GM23338 (cell line): ENCODE measurements at regions not wholly inside any gene's neighbourhood (a gene's known extent, or its start where the extent isn't known, plus 50 kb on each side); places are given as distances from the start of the nearest gene placed in this dataset.

Experiments used
- ATAC-seq: fragments of 200-7000 bp; cut with Tn5 transposase; 3 replicates; pipeline ENCODE4 v1.9.1; 2020
- DNase-seq: peaks from one replicate; pipeline ENCODE4 v3.0.0-alpha.2; 2015; ENCODE audit warnings: low spot score
- H2AFZ ChIP-seq: fragments of 200-600 bp; sonication (generic); 2 replicates; pipeline ENCODE4 v1.8.0; 2016; ENCODE audit warnings: antibody characterized with exemption, mild to moderate bottlenecking, moderate library complexity
- H3F3A ChIP-seq: fragments of 200-600 bp; sonication (generic); replicated peaks from 2 replicates; pipeline ENCODE4 v1.8.0; 2017; ENCODE audit warnings: antibody characterized with exemption, mixed run types, low read depth
- H3K27ac ChIP-seq: fragments of 200-600 bp; sonication (generic); 2 replicates; pipeline ENCODE4 v1.6.1; 2016; ENCODE audit warnings: low read depth
- H3K27me3 ChIP-seq: fragments of 200-600 bp; sonication (generic); 2 replicates; pipeline ENCODE4 v1.8.0; 2016; ENCODE audit warnings: mild to moderate bottlenecking, mixed run types, moderate library complexity; ENCODE audit not compliant: insufficient read depth
- H3K36me3 ChIP-seq: fragments of 200-600 bp; sonication (generic); 2 replicates; pipeline ENCODE4 v1.8.0; 2016; ENCODE audit warnings: mild to moderate bottlenecking; ENCODE audit not compliant: insufficient read depth
- H3K4me1 ChIP-seq: fragments of 200-600 bp; sonication (generic); 2 replicates; pipeline ENCODE4 v1.8.0; 2016; ENCODE audit warnings: mild to moderate bottlenecking, moderate library complexity; ENCODE audit not compliant: insufficient read depth
- H3K4me2 ChIP-seq: fragments of 200-600 bp; sonication (generic); 2 replicates; pipeline ENCODE4 v1.7.1; 2017; ENCODE audit warnings: mixed run types
- H3K4me3 ChIP-seq: fragments of 200-600 bp; sonication (generic); 2 replicates; pipeline ENCODE4 v1.6.1; 2016; ENCODE audit warnings: mixed run types
- H3K79me2 ChIP-seq: fragments of 200-600 bp; sonication (generic); replicated peaks from 2 replicates; pipeline ENCODE4 v1.8.0; 2017; ENCODE audit warnings: mild to moderate bottlenecking; ENCODE audit not compliant: insufficient read depth
- H3K9me2 ChIP-seq: fragments of 200-600 bp; sonication (generic); 2 replicates; pipeline ENCODE4 v1.8.0; 2017; ENCODE audit not compliant: insufficient read depth
- H4K20me1 ChIP-seq: fragments of 200-600 bp; sonication (generic); replicated peaks from 2 replicates; pipeline ENCODE4 v1.8.0; 2017; ENCODE audit warnings: mild to moderate bottlenecking; ENCODE audit not compliant: insufficient read depth
- H3K27ac Mint-ChIP-seq: 2 replicates; pipeline ENCODE4 v1.8.0; 2020; ENCODE audit warnings: inconsistent platforms, mild to moderate bottlenecking, moderate library complexity, mixed read lengths
- H3K27me3 Mint-ChIP-seq: 3 replicates; pipeline ENCODE4 v1.8.0; 2022; ENCODE audit warnings: low read depth, mild to moderate bottlenecking, moderate library complexity, mixed read lengths, inconsistent platforms; ENCODE audit not compliant: insufficient read depth, poor library complexity
- H3K36me3 Mint-ChIP-seq: 3 replicates; pipeline ENCODE4 v1.8.0; 2021; ENCODE audit warnings: low read depth, mild to moderate bottlenecking, inconsistent platforms, moderate library complexity, mixed read lengths
- H3K4me1 Mint-ChIP-seq: 3 replicates; pipeline ENCODE4 v1.8.0; 2020; ENCODE audit warnings: mild to moderate bottlenecking, inconsistent platforms, mixed read lengths
- H3K4me3 Mint-ChIP-seq: 3 replicates; pipeline ENCODE4 v1.8.0; 2021; ENCODE audit warnings: moderate library complexity, mild to moderate bottlenecking, inconsistent platforms, mixed read lengths
- H3K9me3 Mint-ChIP-seq: 3 replicates; pipeline ENCODE4 v1.8.0; 2020; ENCODE audit warnings: moderate library complexity, mild to moderate bottlenecking, inconsistent platforms, mixed read lengths
- CREB1 ChIP-seq: fragments of 250-450 bp; sonication (Bioruptor Pico); IDR thresholded peaks from 2 replicates; pipeline ENCODE4 v1.5.0; 2020; ENCODE audit warnings: low read depth, mild to moderate bottlenecking, moderate library complexity
- CTCF ChIP-seq, 2 experiments: fragments of 200-600 bp in 1 of 2; sonication (generic) in 1 of 2; conservative IDR thresholded peaks; 2 replicates each; pipeline versions ENCODE4 v1.5.1 to v1.6.1; 2016 to 2017; ENCODE audit warnings: antibody characterized with exemption in 2 of 2, low read depth in 2 of 2, mild to moderate bottlenecking in 2 of 2, moderate library complexity in 1 of 2
- ETS1 ChIP-seq: IDR thresholded peaks from 2 replicates; pipeline ENCODE4 v1.6.1; 2016; ENCODE audit warnings: antibody characterized with exemption
- EZH2 ChIP-seq: fragments of 200-600 bp; sonication (generic); IDR thresholded peaks from one replicate; pipeline ENCODE4 v1.8.0; 2017; ENCODE audit warnings: antibody characterized with exemption, mild to moderate bottlenecking, low read depth; ENCODE audit not compliant: unreplicated experiment
- EZH2phosphoT487 ChIP-seq: fragments of 200-600 bp; sonication (generic); IDR thresholded peaks from one replicate; pipeline ENCODE4 v1.8.1; 2018; ENCODE audit warnings: antibody characterized with exemption; ENCODE audit not compliant: unreplicated experiment
- JUNB ChIP-seq: IDR thresholded peaks from one replicate; pipeline ENCODE4 v1.6.1; 2016; ENCODE audit warnings: antibody characterized with exemption; ENCODE audit not compliant: unreplicated experiment
- NANOG ChIP-seq: IDR thresholded peaks from 2 replicates; pipeline ENCODE4 v1.6.1; 2016; ENCODE audit warnings: antibody characterized with exemption, borderline replicate concordance
- POLR2AphosphoS5 ChIP-seq: IDR thresholded peaks from 2 replicates; pipeline ENCODE4 v1.6.1; 2016; ENCODE audit warnings: antibody characterized with exemption, low read depth
- STAT1 ChIP-seq: IDR thresholded peaks from one replicate; pipeline ENCODE4 v1.6.1; 2016; ENCODE audit warnings: antibody characterized with exemption; ENCODE audit not compliant: unreplicated experiment
- ZNF114 ChIP-seq: fragments of 250-450 bp; sonication (Bioruptor Pico); IDR thresholded peaks from 2 replicates; pipeline ENCODE4 v1.5.0; 2020; ENCODE audit warnings: mild to moderate bottlenecking, moderate library complexity
- ZNF331 ChIP-seq: fragments of 250-450 bp; sonication (Bioruptor Pico); IDR thresholded peaks from 2 replicates; pipeline ENCODE4 v1.5.0; 2020; ENCODE audit warnings: low read depth, mild to moderate bottlenecking, moderate library complexity
- ZNF462 ChIP-seq: fragments of 250-450 bp; sonication (Bioruptor Pico); IDR thresholded peaks from 2 replicates; pipeline ENCODE4 v1.5.0; 2020; ENCODE audit warnings: mild to moderate bottlenecking, moderate library complexity
- TF ChIP-seq, protein P1 (sequence below): IDR thresholded peaks from one replicate; pipeline ENCODE4 v1.6.1; 2018; ENCODE audit warnings: antibody characterized with exemption; ENCODE audit not compliant: unreplicated experiment

DNA sequence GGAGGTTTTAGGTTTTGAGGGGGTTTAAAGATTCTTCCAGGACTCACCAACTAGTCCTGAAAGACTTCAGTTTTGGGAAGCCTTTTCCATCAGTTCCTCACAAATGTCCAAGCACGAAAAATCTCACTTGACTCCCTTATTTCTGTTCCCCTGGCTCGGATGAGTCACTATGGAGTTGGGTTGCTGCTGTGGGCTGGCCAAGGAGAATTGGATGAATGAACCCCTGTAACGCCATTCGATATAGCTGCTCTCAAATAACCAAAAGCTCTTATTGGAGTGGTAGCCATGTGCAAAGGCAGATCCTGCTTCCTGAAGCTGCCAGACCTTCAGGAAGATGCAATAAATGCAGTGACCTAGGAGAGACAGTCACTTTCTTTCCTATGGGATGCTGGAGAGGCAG, 417.0 kb downstream of the ZNF521 start:
- no peaks in the 10 kb centered on the region for H3F3A ChIP-seq
- H3K9me2 ChIP-seq: peaks cover 12% of the 10 kb centered on the region
- Mint-ChIP-seq H3K36me3 (no peaks in the 10 kb centered on the region; the same call in 2 of the 3 replicates), H3K4me3 (no peak overlapping the region), H3K4me1 (peaks cover 17% of the 10 kb centered on the region), H3K27me3 (no peaks in the 10 kb centered on the region), H3K9me3 (no peaks in the 10 kb centered on the region), H3K27ac (no peak overlapping the region)
- H3K79me2 ChIP-seq: no peaks in the 10 kb centered on the region
- TF ChIP-seq STAT1: no peak
- no peak for TF ChIP-seq ZNF331 (CRISPR knock-in tag)
- TF ChIP-seq EZH2phosphoT487: no peak
- no peak for TF ChIP-seq CTCF (conservative IDR thresholded peaks at IDR 0.05; ENCODE audit: low read depth in 2 of 2)
- no peak for TF ChIP-seq ZNF462 (CRISPR knock-in tag)
- TF ChIP-seq, protein P1, sequence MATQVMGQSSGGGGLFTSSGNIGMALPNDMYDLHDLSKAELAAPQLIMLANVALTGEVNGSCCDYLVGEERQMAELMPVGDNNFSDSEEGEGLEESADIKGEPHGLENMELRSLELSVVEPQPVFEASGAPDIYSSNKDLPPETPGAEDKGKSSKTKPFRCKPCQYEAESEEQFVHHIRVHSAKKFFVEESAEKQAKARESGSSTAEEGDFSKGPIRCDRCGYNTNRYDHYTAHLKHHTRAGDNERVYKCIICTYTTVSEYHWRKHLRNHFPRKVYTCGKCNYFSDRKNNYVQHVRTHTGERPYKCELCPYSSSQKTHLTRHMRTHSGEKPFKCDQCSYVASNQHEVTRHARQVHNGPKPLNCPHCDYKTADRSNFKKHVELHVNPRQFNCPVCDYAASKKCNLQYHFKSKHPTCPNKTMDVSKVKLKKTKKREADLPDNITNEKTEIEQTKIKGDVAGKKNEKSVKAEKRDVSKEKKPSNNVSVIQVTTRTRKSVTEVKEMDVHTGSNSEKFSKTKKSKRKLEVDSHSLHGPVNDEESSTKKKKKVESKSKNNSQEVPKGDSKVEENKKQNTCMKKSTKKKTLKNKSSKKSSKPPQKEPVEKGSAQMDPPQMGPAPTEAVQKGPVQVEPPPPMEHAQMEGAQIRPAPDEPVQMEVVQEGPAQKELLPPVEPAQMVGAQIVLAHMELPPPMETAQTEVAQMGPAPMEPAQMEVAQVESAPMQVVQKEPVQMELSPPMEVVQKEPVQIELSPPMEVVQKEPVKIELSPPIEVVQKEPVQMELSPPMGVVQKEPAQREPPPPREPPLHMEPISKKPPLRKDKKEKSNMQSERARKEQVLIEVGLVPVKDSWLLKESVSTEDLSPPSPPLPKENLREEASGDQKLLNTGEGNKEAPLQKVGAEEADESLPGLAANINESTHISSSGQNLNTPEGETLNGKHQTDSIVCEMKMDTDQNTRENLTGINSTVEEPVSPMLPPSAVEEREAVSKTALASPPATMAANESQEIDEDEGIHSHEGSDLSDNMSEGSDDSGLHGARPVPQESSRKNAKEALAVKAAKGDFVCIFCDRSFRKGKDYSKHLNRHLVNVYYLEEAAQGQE: no peak
- no peak for TF ChIP-seq EZH2
- TF ChIP-seq ETS1: no peak
- TF ChIP-seq CREB1: no peak
- TF ChIP-seq NANOG: no peak
- TF ChIP-seq POLR2AphosphoS5: no peak
- no peak for TF ChIP-seq JUNB
- no peak for TF ChIP-seq ZNF114 (CRISPR knock-in tag)
- no peak overlapping the region for H3K4me2 ChIP-seq
- H3K27me3 ChIP-seq: no peaks in the 10 kb centered on the region
- no peak overlapping the region for H3K27ac ChIP-seq
- H3K4me3 ChIP-seq: no peak overlapping the region
- H4K20me1 ChIP-seq: no peaks in the 10 kb centered on the region
- ATAC-seq (no peak), DNase-seq (no peak)
- no peak overlapping the region for H2AFZ ChIP-seq
- H3K36me3 ChIP-seq: no peaks in the 10 kb centered on the region
- H3K4me1 ChIP-seq: peaks cover 18% of the 10 kb centered on the region
